Hepatocyte (in vitro differentiated cells): ENCODE measurements at regions not wholly inside any gene's neighbourhood (a gene's known extent, or its start where the extent isn't known, plus 50 kb on each side); places are given as distances from the start of the nearest gene placed in this dataset.

Source experiments
- DNase-seq: peaks from one replicate; pipeline ENCODE4 v3.0.0-alpha.2; 2016; ENCODE audit warnings: low spot score
- H2AFZ ChIP-seq: fragments of 200-600 bp; sonication (generic); 2 replicates; pipeline ENCODE4 v1.6.0; 2016; ENCODE audit warnings: antibody characterized with exemption, mild to moderate bottlenecking
- H3K27ac ChIP-seq: fragments of 200-600 bp; sonication (generic); 2 replicates; pipeline ENCODE4 v1.5.1; 2016; ENCODE audit warnings: mild to moderate bottlenecking
- H3K27me3 ChIP-seq: fragments of 200-600 bp; sonication (generic); 2 replicates; pipeline ENCODE4 v1.6.1; 2016
- H3K36me3 ChIP-seq: fragments of 200-600 bp; sonication (generic); replicated peaks from 2 replicates; pipeline ENCODE4 v1.5.1; 2016; ENCODE audit warnings: low read depth; ENCODE audit not compliant: insufficient read depth
- H3K4me1 ChIP-seq: fragments of 200-600 bp; sonication (generic); 2 replicates; pipeline ENCODE4 v1.5.1; 2016; ENCODE audit warnings: mild to moderate bottlenecking, moderate library complexity; ENCODE audit not compliant: insufficient read depth
- H3K4me2 ChIP-seq: fragments of 200-600 bp; sonication (generic); 2 replicates; pipeline ENCODE4 v1.6.0; 2016
- H3K4me3 ChIP-seq: fragments of 200-600 bp; sonication (generic); 2 replicates; pipeline ENCODE4 v1.5.1; 2016; ENCODE audit warnings: mild to moderate bottlenecking
- H3K79me2 ChIP-seq: fragments of 200-600 bp; sonication (generic); 2 replicates; pipeline ENCODE4 v1.6.0; 2017; ENCODE audit warnings: mild to moderate bottlenecking
- H3K9me2 ChIP-seq: fragments of 200-600 bp; sonication (generic); replicated peaks from 2 replicates; pipeline ENCODE4 v1.6.0; 2017; ENCODE audit warnings: mild to moderate bottlenecking; ENCODE audit not compliant: insufficient read depth
- H3K9me3 ChIP-seq: fragments of 200-600 bp; sonication (generic); 2 replicates; pipeline ENCODE4 v1.5.1; 2016; ENCODE audit warnings: low read depth, mild to moderate bottlenecking
- H4K20me1 ChIP-seq: fragments of 200-600 bp; sonication (generic); 2 replicates; pipeline ENCODE4 v1.6.0; 2016; ENCODE audit warnings: mild to moderate bottlenecking; ENCODE audit not compliant: insufficient read depth, poor library complexity, severe bottlenecking
- CTCF ChIP-seq: fragments of 200-600 bp; sonication (generic); IDR thresholded peaks from 2 replicates; pipeline ENCODE4 v1.5.1; 2016; ENCODE audit warnings: antibody characterized with exemption, mild to moderate bottlenecking; ENCODE audit not compliant: poor library complexity
- EZH2 ChIP-seq: fragments of 200-600 bp; sonication (generic); IDR thresholded peaks from 2 replicates; pipeline ENCODE4 v1.6.1; 2016; ENCODE audit warnings: antibody characterized with exemption, mild to moderate bottlenecking, borderline replicate concordance
- EZH2phosphoT487 ChIP-seq: fragments of 200-600 bp; sonication (generic); IDR thresholded peaks from one replicate; pipeline ENCODE4 v1.6.1; 2018; ENCODE audit warnings: antibody characterized with exemption, mild to moderate bottlenecking, low read depth, moderate library complexity; ENCODE audit not compliant: unreplicated experiment, severe bottlenecking
- WGBS: methylation state at CpG from one replicate; pipeline ENCODE4 v1.1.6; 2016; ENCODE audit warnings: low lambda C conversion rate; ENCODE audit errors: missing lambda C conversion rate; 5-methylcytosine and 5-hydroxymethylcytosine counted together

- Histone ChIP-seq H3K4me3 (no peak overlapping the region), H3K27me3 (no peaks in the 10 kb centered on the region), H3K9me2 (no peaks in the 10 kb centered on the region), H2AFZ (no peak overlapping the region), H3K4me1 (peaks cover 17% of the 10 kb centered on the region), H3K4me2 (no peak overlapping the region), H3K27ac (no peak overlapping the region), H3K79me2 (peaks cover 7% of the 10 kb centered on the region), H3K9me3 (no peaks in the 10 kb centered on the region), H4K20me1 (no peaks in the 10 kb centered on the region), H3K36me3 (no peaks in the 10 kb centered on the region)
- 98% methylated on average over 6 of the region's 6 CpGs for WGBS
- DNase-seq: no peak
- no peak for TF ChIP-seq EZH2
- TF ChIP-seq EZH2phosphoT487: no peak
- no peak for TF ChIP-seq CTCF
Measured at GRCh38 chr9:679462-679861, 162.0 kb upstream of the DMRT1 start.

GRCh38 chr9:680106-680505, 161.4 kb upstream of the DMRT1 start:
- no peak for DNase-seq
- H2AFZ ChIP-seq: no peak overlapping the region
- H3K27me3 ChIP-seq: no peaks in the 10 kb centered on the region
- H3K4me1 ChIP-seq: peaks cover 20% of the 10 kb centered on the region
- no peaks in the 10 kb centered on the region for H4K20me1 ChIP-seq
- 82% methylated on average over 5 of the region's 5 CpGs for WGBS
- TF ChIP-seq EZH2: no peak
- no peak for TF ChIP-seq EZH2phosphoT487
- TF ChIP-seq CTCF: no peak
- H3K27ac ChIP-seq: no peak overlapping the region
- H3K9me3 ChIP-seq: no peaks in the 10 kb centered on the region
- H3K4me2 ChIP-seq: no peak overlapping the region
- H3K4me3 ChIP-seq: no peak overlapping the region
- no peaks in the 10 kb centered on the region for H3K36me3 ChIP-seq
- H3K9me2 ChIP-seq: no peaks in the 10 kb centered on the region
- H3K79me2 ChIP-seq: peaks cover 6% of the 10 kb centered on the region

GRCh38 chr9:682633-683508, 158.6 kb upstream of the DMRT1 start:
- H3K36me3 ChIP-seq: no peaks in the 10 kb centered on the region
- H3K4me3 ChIP-seq: no peak overlapping the region
- peak; percentile 85 for DNase-seq
- no peaks in the 10 kb centered on the region for H3K9me2 ChIP-seq
- no peak overlapping the region for H2AFZ ChIP-seq
- H3K9me3 ChIP-seq: no peaks in the 10 kb centered on the region
- H3K4me2 ChIP-seq: peak overlapping the region; percentile 71
- H4K20me1 ChIP-seq: no peaks in the 10 kb centered on the region
- no peak for TF ChIP-seq EZH2phosphoT487
- 13% methylated on average over 12 of the region's 12 CpGs for WGBS
- peaks cover 18% of the 10 kb centered on the region for H3K79me2 ChIP-seq
- H3K27me3 ChIP-seq: no peaks in the 10 kb centered on the region
- peak overlapping the region; percentile 92 for H3K27ac ChIP-seq
- peaks cover 24% of the 10 kb centered on the region for H3K4me1 ChIP-seq

- Histone ChIP-seq H3K9me3 (no peaks in the 10 kb centered on the region), H4K20me1 (no peaks in the 10 kb centered on the region), H3K27me3 (no peaks in the 10 kb centered on the region), H3K79me2 (peaks cover 25% of the 10 kb centered on the region), H3K36me3 (no peaks in the 10 kb centered on the region), H3K9me2 (no peaks in the 10 kb centered on the region), H3K4me3 (no peak overlapping the region), H2AFZ (no peak overlapping the region), H3K4me2 (peak overlapping the region; percentile 71), H3K4me1 (peaks cover 24% of the 10 kb centered on the region), H3K27ac (peak overlapping the region; percentile 92)
- TF ChIP-seq EZH2 (no peak), EZH2phosphoT487 (no peak), CTCF (no peak)
- WGBS: 34% methylated on average over 2 of the region's 2 CpGs
- no peak for DNase-seq
Measured at GRCh38 chr9:683509-684021, 157.9 kb upstream of the DMRT1 start.
